ENCODE measurements at regions not wholly inside any gene's neighbourhood (a gene's known extent, or its start where the extent isn't known, plus 50 kb on each side); places are given as distances from the start of the nearest gene placed in this dataset.
"Not testable (repeated sequence)": the region's sequence is repeated elsewhere in the genome, so short reads cannot be mapped to it uniquely, and the experiment has no call there.

- DNase-seq = not testable (repeated sequence)
These were observed 377.4 kb upstream of the PRR20A start for GRCh38 chr13:56763333-56763732.

DNA sequence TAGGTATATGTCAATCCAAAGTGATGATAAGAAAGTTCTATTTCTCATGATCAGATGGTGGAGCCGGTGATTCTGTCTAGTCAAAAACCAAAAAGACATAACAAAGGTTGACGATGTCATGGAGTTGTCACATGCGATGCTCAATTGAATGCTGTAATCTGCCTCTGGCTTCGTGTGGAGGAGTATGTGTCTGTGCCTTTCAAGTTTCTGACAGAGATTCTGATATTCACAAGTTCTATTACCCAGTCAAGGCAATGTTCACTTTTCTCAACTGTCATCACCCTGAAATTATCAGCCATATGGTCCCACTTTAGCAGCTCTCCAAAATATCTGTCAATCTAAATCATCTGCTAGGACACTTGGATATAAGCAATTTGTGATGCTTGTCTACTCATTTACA, 367.6 kb upstream of the PRR20A start:
- no peak for DNase-seq

GRCh38 chr13:56789527-56789926, 351.2 kb upstream of the PRR20A start:
- no peak for DNase-seq

DNA sequence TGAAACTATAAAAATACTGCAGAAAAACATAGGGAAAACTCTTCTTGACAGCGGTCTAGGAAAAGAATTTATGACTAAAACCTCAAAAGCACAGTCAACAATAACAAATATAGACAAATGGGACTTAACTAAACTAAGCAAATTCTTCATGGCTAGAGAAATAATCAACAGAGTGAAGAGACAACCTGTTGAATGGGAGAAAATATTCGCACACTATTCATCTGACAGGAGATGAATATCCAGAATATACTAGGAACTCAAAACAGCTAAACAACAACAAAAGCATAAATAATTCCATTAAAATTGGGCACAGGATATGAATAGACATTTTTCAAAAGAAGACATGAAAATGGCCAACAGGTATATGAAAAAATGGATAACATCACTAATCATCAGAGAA, 303.6 kb upstream of the PRR20A start:
- no peak for DNase-seq

DNA sequence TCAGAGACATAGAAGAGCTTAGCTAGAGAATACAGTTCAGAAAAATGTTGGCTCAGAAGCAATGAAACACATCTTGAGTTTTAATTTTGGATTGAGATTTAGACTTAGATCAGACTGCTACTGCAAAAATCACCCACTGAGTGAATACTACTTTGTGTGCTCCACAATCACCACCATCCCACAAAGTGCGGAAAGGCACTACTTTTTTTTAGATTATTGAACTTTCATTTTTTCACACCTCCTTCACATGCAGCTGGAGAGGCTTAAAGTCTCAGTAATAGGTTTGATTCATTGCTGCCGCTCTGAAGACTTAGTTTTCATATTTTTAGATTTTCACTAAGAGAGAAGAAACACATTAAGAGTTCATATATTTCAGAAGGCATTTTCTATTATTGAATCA, 289.9 kb upstream of the PRR20A start:
- no peak for DNase-seq

GRCh38 chr13:56861476-56861875, 279.2 kb upstream of the PRR20A start:
- no peak for DNase-seq

- DNase-seq = no peak
These were observed 276.3 kb upstream of the PRR20A start for GRCh38 chr13:56864451-56864850.

DNA sequence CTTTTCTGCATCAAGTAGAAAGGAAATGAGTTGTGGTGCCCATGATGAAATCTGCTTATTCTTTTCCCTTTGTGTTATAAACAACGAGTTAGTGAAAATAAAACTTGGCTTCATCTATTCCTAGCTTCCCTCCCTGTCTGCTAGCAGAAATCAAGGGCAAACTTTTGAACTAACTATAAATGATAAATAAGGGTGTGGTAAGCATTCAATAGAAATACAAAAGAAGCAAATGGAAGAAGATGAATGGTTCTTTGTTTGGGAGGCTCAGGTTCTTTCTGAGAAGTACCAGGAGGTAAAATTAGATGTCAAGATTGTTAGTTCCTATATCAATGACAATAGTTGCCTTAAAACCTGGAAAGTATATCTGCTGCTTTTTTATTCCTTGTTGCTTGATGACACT, 275.3 kb upstream of the PRR20A start:
- no peak for DNase-seq

GRCh38 chr13:56869671-56870070, 271.0 kb upstream of the PRR20A start:
- no peak for DNase-seq

- DNase-seq = no peak
These were observed 254.3 kb upstream of the PRR20A start for GRCh38 chr13:56886398-56886797.

DNA sequence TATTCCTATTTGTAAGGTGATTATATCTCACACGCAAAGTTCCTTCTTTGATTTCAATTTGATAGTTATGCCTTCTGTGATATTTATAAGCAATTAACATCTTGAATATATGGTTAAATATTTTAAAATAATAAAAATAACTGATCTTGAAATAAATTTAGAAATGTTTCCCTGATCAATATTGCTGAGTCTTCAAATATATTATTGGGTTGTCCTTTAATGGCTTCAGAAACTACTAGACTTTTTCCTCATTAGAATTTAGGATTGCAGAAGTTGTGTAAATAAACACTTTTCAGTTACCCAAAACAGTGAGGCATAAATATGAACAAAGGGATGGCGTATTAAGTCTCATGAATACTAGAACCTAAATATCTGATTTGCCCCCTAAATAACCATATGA, 252.3 kb upstream of the PRR20A start:
- no peak for DNase-seq

DNA sequence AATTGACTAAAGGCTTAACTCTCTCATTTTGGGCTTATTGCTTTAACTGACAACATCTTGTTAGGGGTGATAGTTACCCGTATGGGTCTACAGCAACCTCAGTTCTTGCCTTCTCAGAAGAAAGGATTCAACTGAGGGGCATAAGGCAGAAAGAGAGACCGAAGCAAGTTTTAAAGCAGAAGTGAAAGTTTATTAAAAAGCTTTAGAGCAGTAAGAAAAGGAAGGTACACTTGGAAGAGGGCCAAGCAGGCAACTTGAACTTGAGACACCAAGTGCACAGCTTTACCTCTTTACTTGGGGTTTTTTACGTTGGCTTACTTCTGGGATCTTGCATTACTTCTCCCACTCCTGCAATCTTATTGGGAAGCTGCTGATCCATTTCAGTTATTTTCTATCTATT, 246.9 kb upstream of the PRR20A start:
- DNase-seq = no peak

DNA sequence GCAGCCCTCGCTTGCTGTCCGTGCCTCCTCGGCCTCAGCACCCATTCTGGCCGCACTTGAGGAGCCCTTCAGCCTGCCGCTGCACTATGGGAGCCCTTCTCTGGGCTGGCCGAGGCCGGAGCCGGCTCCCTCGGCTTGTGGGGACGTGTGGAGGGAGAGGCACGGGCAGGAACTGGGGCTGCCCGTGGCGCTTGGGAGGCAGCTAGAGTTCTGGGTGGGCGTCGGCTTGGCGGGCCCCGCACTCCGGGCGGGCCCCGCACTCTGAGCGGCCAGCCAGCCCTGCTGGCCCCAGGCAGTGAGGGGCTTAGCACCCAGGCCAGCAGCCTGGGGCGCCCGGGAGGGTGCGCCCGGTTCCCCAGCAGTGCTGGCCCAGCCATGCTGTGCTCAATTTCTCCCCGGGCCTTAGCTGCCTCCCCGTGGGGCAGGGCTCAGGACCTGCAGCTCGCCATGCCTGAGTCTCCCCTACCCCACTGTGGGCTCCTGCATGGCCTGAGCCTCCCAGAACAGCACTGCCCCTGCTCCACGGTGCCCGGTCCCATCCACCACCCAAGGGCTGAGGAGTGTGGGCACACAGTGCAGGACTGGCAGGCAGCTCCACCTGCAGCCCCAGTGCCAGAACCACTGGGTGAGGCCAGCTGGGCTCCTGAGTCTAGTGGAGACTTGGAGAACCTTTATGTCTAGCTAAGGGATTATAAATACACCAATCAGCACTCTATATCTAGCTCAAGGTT, 240.0 kb upstream of the PRR20A start:
- no peak for DNase-seq

DNA sequence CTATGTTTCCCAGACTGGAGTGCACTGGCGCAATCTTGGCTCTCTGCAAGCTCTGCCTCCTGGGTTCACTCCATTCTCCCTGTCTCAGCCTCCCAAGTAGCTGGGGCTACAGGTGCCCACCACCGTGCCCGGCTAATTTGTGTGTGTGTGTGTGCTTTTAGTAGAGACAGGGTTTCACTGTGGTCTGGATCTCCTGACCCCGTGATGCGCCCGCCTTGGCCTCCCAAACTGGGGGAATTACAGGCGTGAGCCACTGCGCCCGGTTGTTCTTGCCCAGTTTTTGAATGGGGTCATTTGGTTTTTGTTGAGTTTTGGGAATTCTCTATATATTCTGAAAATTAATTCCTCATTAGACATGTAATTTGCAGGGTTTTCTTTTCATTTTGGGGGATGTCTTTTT, 238.4 kb upstream of the PRR20A start:
- DNase-seq = no peak

- no peak for DNase-seq
These were observed 236.9 kb upstream of the PRR20A start for GRCh38 chr13:56903710-56904282.

- no peak for DNase-seq
These were observed 233.8 kb upstream of the PRR20A start for GRCh38 chr13:56906909-56907308.

DNA sequence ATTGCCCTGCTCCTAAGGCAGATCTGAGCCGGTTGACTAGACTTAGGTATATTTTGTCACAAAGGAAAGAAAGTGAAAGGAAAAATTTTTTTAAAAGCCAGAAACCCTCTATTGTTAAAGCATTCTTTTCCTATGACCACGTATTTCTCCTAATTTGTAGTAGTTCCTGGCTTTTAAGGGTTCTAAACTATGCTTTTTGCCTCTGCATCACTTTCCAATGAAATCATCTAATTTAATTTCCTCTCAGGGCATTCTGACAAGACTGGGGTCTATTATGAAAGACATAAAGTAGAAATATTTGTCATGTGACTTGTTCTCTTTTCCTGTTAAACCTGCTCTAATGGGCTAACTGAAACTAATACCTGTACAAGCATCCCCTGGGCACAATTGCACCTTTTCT, 233.0 kb upstream of the PRR20A start:
- DNase-seq = no peak

GRCh38 chr13:56909896-56910600, 230.7 kb upstream of the PRR20A start:
- no peak for DNase-seq

DNA sequence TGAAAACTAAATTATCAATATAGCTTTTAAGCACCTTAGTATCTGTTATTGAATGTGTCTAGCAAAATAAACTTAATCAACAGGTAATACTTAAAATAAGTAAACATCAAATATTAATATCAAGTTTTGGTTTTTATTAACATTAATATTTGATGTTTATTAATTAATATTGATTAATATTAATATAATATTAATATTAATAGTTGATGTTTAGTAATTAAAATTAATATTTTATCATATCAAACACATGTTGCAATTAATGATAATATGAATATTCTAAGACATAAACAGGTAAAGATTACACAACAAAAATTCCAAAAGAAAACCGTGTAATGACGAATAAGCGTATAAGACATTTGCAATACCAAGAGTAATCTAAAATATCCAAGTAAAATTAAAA, 222.8 kb upstream of the PRR20A start:
- no peak for DNase-seq

DNA sequence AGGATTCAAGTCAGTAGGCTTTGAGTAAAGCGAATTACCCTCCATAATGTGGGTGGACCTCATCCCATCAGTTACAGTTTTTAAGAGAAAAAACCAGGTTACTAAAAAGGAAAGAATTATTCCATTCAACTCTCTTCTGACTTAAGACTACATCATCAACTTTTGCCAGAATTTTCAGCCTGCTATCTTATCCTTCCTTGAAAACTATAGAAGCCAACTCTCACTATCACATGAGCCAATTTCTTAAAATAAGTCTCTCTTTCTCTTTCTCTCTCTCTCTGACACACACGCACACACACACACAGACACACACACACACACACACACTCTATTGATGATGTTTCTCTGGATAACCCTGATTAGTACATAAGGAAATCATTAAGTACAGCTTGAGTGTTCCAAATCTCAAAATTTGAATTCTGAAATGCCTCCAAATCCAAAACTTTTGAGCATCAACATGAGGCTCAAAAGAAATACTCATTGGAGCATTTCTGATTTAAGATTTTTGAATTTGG, 217.0 kb upstream of the PRR20A start:
- DNase-seq = no peak

- DNase-seq = no peak
These were observed 216.3 kb upstream of the PRR20A start for GRCh38 chr13:56924401-56924800.

- no peak for DNase-seq
These were observed 208.6 kb upstream of the PRR20A start for GRCh38 chr13:56932104-56932503.

DNA sequence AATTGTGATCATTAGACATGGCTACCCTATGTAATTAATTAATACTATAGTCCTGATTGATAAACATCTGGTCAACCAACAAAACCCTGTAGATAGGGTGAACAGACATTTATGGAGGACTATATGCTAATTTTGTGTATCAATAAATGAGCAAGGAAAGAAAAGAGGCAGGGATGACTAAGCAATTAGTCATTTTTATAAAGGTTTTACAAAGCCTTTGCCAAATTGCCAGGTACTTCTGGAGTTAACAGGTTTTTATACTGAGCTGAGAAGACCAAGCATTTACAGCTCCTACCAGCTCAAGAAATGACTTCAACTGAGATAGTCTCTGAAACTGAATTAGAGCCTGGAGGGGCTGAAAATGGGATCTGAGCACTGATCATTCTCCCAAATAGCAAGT, 186.8 kb upstream of the PRR20A start:
- DNase-seq = no peak

DNA sequence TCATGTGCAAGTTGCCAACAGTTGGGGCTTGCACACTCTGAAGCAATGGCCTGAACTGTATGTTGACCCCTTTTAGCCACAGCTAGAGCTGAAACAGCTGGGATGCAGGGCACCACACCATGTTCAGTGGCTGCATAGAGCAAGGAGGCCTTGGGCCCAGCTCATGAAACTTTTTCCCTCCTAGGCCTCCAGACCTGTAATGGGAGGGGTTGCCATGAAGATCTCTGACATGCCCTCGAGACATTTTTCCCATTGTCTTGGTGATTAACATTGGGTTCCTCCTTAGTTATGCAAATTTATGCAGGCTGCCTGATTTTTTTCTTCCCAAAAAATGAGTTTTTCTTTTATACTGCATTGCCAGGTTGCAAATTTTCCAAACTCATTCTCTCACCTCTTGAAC, 165.1 kb upstream of the PRR20A start:
- DNase-seq = no peak
